ENCODE measurements at regions not wholly inside any gene's neighbourhood (a gene's known extent, or its start where the extent isn't known, plus 50 kb on each side); places are given as distances from the start of the nearest gene placed in this dataset.

DNA sequence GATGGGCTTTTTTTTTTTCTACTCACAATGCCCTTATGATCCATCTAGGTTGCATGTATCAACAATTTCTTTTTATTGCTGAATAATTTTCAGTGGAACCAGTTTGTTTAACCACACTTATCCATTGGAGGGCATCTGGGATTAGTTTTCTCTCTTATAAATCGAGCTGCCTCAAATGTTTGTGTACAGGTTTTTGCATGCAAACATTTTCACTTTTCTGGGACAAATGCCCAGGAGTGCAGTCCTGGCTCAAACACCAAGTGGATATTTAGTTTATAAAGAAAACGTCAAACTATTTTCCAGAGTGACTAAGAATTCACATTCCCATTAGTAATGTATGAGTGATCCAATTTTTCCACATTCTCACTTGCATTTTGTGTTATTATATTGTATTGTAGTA lies 313.4 kb downstream of the CXCL12 start:
- Histone ChIP-seq H2BK120ac (replicated peaks; ENCODE audit: low read depth, low read length) (no peak overlapping the region), H3K79me2 (ENCODE audit: control insufficient read depth in 1 of 2, insufficient read depth in 2 of 2, low read length in 2 of 2) (no peaks in the 10 kb centered on the region), H3K4me3 (ENCODE audit: extremely low read depth in 1 of 4, insufficient read depth in 2 of 4, low read depth in 3 of 4, low read length in 4 of 4) (no peak overlapping the region), H4K5ac (ENCODE audit: insufficient read length, low read depth, low read length) (no peak overlapping the region), H4K91ac (replicated peaks; ENCODE audit: insufficient read length, low read length) (no peak overlapping the region), H3K9ac (replicated peaks in 1 of 4; ENCODE audit: extremely low read depth in 1 of 4, low read depth in 3 of 4, low read length in 3 of 4) (no peak overlapping the region), H3K23me2 (ENCODE audit: low read depth, low read length) (no peaks in the 10 kb centered on the region), H3K4me1 (replicated peaks in 1 of 4; ENCODE audit: control insufficient read depth in 3 of 4, insufficient read depth in 4 of 4, low read length in 3 of 4) (no peaks in the 10 kb centered on the region), H3K56ac (replicated peaks; ENCODE audit: insufficient read length, low read depth, low read length) (no peak overlapping the region), H3K27ac (ENCODE audit: low read depth, low read length) (no peak overlapping the region), H3K36me3 (ENCODE audit: control insufficient read depth in 2 of 4, insufficient read depth in 4 of 4, low read length in 3 of 4) (no peaks in the 10 kb centered on the region), H2AFZ (ENCODE audit: low read length) (no peak overlapping the region), H2BK12ac (ENCODE audit: low read depth, low read length) (no peak overlapping the region), H2BK15ac (ENCODE audit: low read length) (no peak overlapping the region), H2AK5ac (ENCODE audit: low read depth, low read length) (no peak overlapping the region), H4K20me1 (replicated peaks in 1 of 2; ENCODE audit: control insufficient read depth in 1 of 2, insufficient read depth in 2 of 2, low read length in 2 of 2) (no peaks in the 10 kb centered on the region), H3K23ac (ENCODE audit: insufficient read length) (no peak overlapping the region), H3K9me3 (ENCODE audit: insufficient read depth in 2 of 2, low read depth in 1 of 2, low read length in 1 of 2) (no peaks in the 10 kb centered on the region), H3K27me3 (replicated peaks in 1 of 4; ENCODE audit: control insufficient read depth in 3 of 4, extremely low read depth in 1 of 4, insufficient read depth in 3 of 4, low read length in 3 of 4) (no peaks in the 10 kb centered on the region), H3K14ac (ENCODE audit: insufficient read length) (no peak overlapping the region), H3K18ac (ENCODE audit: extremely low read depth, low read length) (no peak overlapping the region), H2BK5ac (ENCODE audit: low read depth, low read length) (no peak overlapping the region), H3K4me2 (ENCODE audit: insufficient read depth in 1 of 2, low read depth in 2 of 2, low read length in 2 of 2) (no peak overlapping the region), H3K79me1 (ENCODE audit: low read depth, low read length) (no peaks in the 10 kb centered on the region), H3K4ac (replicated peaks; ENCODE audit: insufficient read length, low read depth, low read length) (no peak overlapping the region), H4K8ac (ENCODE audit: extremely low read depth, insufficient read depth, low read length) (no peak overlapping the region), H2BK20ac (ENCODE audit: low read length) (no peak overlapping the region)
- ChIA-PET POLR2A (ENCODE audit: partially characterized antibody) (no interaction called here), CTCF (ENCODE audit: partially characterized antibody) (no interaction called here)
- TF ChIP-seq FOSL1 (IDR thresholded peaks at IDR 0.05; ENCODE audit: insufficient read depth, low read depth, low read length) (no peak), GTF2F1 (IDR thresholded peaks at IDR 0.05; ENCODE audit: borderline replicate concordance, low read depth, low read length) (no peak), KDM4A (IDR thresholded peaks at IDR 0.05; ENCODE audit: low read depth, low read length, severe bottlenecking) (no peak), TEAD4 (IDR thresholded peaks at IDR 0.05; ENCODE audit: low read depth, low read length) (no peak), SP4 (IDR thresholded peaks at IDR 0.05; ENCODE audit: low read length) (no peak)
- TF ChIP-seq, protein P1, sequence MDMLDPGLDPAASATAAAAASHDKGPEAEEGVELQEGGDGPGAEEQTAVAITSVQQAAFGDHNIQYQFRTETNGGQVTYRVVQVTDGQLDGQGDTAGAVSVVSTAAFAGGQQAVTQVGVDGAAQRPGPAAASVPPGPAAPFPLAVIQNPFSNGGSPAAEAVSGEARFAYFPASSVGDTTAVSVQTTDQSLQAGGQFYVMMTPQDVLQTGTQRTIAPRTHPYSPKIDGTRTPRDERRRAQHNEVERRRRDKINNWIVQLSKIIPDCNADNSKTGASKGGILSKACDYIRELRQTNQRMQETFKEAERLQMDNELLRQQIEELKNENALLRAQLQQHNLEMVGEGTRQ (IDR thresholded peaks at IDR 0.05; ENCODE audit: low read length) = no peak
- TF ChIP-seq, protein P2, sequence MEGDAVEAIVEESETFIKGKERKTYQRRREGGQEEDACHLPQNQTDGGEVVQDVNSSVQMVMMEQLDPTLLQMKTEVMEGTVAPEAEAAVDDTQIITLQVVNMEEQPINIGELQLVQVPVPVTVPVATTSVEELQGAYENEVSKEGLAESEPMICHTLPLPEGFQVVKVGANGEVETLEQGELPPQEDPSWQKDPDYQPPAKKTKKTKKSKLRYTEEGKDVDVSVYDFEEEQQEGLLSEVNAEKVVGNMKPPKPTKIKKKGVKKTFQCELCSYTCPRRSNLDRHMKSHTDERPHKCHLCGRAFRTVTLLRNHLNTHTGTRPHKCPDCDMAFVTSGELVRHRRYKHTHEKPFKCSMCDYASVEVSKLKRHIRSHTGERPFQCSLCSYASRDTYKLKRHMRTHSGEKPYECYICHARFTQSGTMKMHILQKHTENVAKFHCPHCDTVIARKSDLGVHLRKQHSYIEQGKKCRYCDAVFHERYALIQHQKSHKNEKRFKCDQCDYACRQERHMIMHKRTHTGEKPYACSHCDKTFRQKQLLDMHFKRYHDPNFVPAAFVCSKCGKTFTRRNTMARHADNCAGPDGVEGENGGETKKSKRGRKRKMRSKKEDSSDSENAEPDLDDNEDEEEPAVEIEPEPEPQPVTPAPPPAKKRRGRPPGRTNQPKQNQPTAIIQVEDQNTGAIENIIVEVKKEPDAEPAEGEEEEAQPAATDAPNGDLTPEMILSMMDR (IDR thresholded peaks at IDR 0.05; ENCODE audit: control extremely low read depth in 1 of 3, insufficient read depth in 1 of 3, low read depth in 1 of 3, low read length in 3 of 3) = no peak
- FAIRE-seq = no peak
- 88% methylated on average over 2 of the region's 2 CpGs; no CpG with 5 or more reads in 1 of the 2 experiments for WGBS, 2 experiments (ENCODE audit: extremely low coverage in 1 of 2, insufficient coverage in 1 of 2, insufficient read length in 1 of 2, insufficient replicate concordance in 2 of 2, low coverage in 1 of 2, low lambda C conversion rate in 2 of 2, missing lambda C conversion rate in 1 of 2)
- no peak for DNase-seq (ENCODE audit: low read depth in 1 of 2, low spot score in 2 of 2)

Measured in H1 (cell line).